Neuronal stem cell (in vitro differentiated cells): ENCODE measurements at regions not wholly inside any gene's neighbourhood (a gene's known extent, or its start where the extent isn't known, plus 50 kb on each side); places are given as distances from the start of the nearest gene placed in this dataset.

ENCODE experiments used
- DNase-seq: peaks from one replicate; pipeline ENCODE4 v3.0.0-alpha.2; 2013; ENCODE audit warnings: low spot score
- H2AFZ ChIP-seq: one replicate; pipeline ENCODE4 v1.6.1; 2013; ENCODE audit warnings: mild to moderate bottlenecking, low read length, inconsistent platforms
- H2AK5ac ChIP-seq: 2 replicates; pipeline ENCODE4 v1.6.1; 2013; ENCODE audit warnings: low read depth, mild to moderate bottlenecking, inconsistent platforms, low read length, moderate library complexity, mixed read lengths
- H2BK120ac ChIP-seq: 2 replicates; pipeline ENCODE4 v1.6.1; 2013; ENCODE audit warnings: low read depth, mild to moderate bottlenecking, inconsistent platforms, low read length, moderate library complexity, mixed read lengths
- H2BK12ac ChIP-seq: one replicate; pipeline ENCODE4 v1.6.1; 2013; ENCODE audit warnings: low read length, inconsistent platforms
- H2BK15ac ChIP-seq: 2 replicates; pipeline ENCODE4 v1.6.1; 2013; ENCODE audit warnings: mild to moderate bottlenecking, low read length, inconsistent platforms, mixed read lengths
- H2BK5ac ChIP-seq: one replicate; pipeline ENCODE4 v1.6.1; 2013; ENCODE audit warnings: inconsistent platforms, mild to moderate bottlenecking, low read length, moderate library complexity
- H3K14ac ChIP-seq: one replicate; pipeline ENCODE4 v1.6.1; 2013; ENCODE audit warnings: low read length, inconsistent platforms
- H3K18ac ChIP-seq: 2 replicates; pipeline ENCODE4 v1.6.1; 2013; ENCODE audit warnings: low read length, inconsistent platforms
- H3K23ac ChIP-seq: 2 replicates; pipeline ENCODE4 v1.6.1; 2013; ENCODE audit warnings: low read depth, mild to moderate bottlenecking, mixed read lengths, low read length, inconsistent platforms; ENCODE audit not compliant: poor library complexity
- H3K27ac ChIP-seq: replicated peaks from 3 replicates; pipeline ENCODE4 v1.5.1; 2013; ENCODE audit warnings: low read length, inconsistent platforms
- H3K27me3 ChIP-seq, 3 experiments: 2 replicates each; pipeline ENCODE4 v1.6.1; 2013; ENCODE audit warnings: low read length in 3 of 3, mild to moderate bottlenecking in 2 of 3, inconsistent platforms in 1 of 3, low read depth in 1 of 3, mixed read lengths in 1 of 3, moderate library complexity in 1 of 3; ENCODE audit not compliant: control insufficient read depth in 3 of 3, insufficient read depth in 3 of 3
- H3K36me3 ChIP-seq, 2 donors: replicated peaks in 1 of 2; 2 replicates each; pipeline ENCODE4 v1.6.1; 2013; ENCODE audit warnings: low read length in 2 of 2; ENCODE audit not compliant: control insufficient read depth in 2 of 2, insufficient read depth in 2 of 2
- H3K4ac ChIP-seq: 2 replicates; pipeline ENCODE4 v1.6.1; 2013; ENCODE audit warnings: inconsistent platforms, mild to moderate bottlenecking, low read length, moderate library complexity
- H3K4me1 ChIP-seq, 2 donors: 1 replicate in 1 of 2; 2 replicates in 1 of 2; pipeline ENCODE4 v1.6.1; 2013; ENCODE audit warnings: low read length in 2 of 2, low read depth in 1 of 2; ENCODE audit not compliant: control insufficient read depth in 2 of 2, insufficient read depth in 1 of 2
- H3K4me2 ChIP-seq: one replicate; pipeline ENCODE4 v1.6.1; 2013; ENCODE audit warnings: mild to moderate bottlenecking, low read length, inconsistent platforms; ENCODE audit not compliant: insufficient read depth, poor library complexity, severe bottlenecking
- H3K4me3 ChIP-seq, 2 donors: 2 replicates each; pipeline ENCODE4 v1.5.1; 2013; ENCODE audit warnings: low read length in 2 of 2, mild to moderate bottlenecking in 2 of 2, inconsistent platforms in 1 of 2, moderate library complexity in 1 of 2
- H3K79me1 ChIP-seq: one replicate; pipeline ENCODE4 v1.6.1; 2013; ENCODE audit warnings: low read depth, mild to moderate bottlenecking, inconsistent platforms, low read length, moderate library complexity
- H3K9ac ChIP-seq: one replicate; pipeline ENCODE4 v1.6.1; 2013; ENCODE audit warnings: mild to moderate bottlenecking, low read depth, low read length, inconsistent platforms; ENCODE audit not compliant: poor library complexity
- H3K9me3 ChIP-seq, 2 donors: replicated peaks in 1 of 2; 2 replicates each; pipeline versions ENCODE3 to v1.6.1; 2013; ENCODE audit warnings: low read length in 2 of 2, mild to moderate bottlenecking in 2 of 2, inconsistent platforms in 1 of 2, low read depth in 1 of 2, mixed read lengths in 1 of 2, moderate library complexity in 1 of 2; ENCODE audit not compliant: control insufficient read depth in 2 of 2, insufficient read depth in 1 of 2
- H4K8ac ChIP-seq: one replicate; pipeline ENCODE4 v1.6.1; 2013; ENCODE audit warnings: low read depth, mild to moderate bottlenecking, inconsistent platforms, low read length, moderate library complexity
- H4K91ac ChIP-seq: one replicate; pipeline ENCODE4 v1.6.1; 2013; ENCODE audit warnings: low read length, low read depth, mild to moderate bottlenecking, inconsistent platforms; ENCODE audit not compliant: poor library complexity
- WGBS, 2 donors: extraction: QIAGEN DNeasy Blood & Tissue Kit; methylation state at CpG; one replicate each; pipeline ENCODE4 v1.1.7; 2013; ENCODE audit warnings: missing lambda C conversion rate in 2 of 2, mixed read lengths in 1 of 2; ENCODE audit not compliant: insufficient read length in 2 of 2, insufficient replicate concordance in 1 of 2; ENCODE audit errors: extremely low coverage in 2 of 2; 5-methylcytosine and 5-hydroxymethylcytosine counted together

DNA sequence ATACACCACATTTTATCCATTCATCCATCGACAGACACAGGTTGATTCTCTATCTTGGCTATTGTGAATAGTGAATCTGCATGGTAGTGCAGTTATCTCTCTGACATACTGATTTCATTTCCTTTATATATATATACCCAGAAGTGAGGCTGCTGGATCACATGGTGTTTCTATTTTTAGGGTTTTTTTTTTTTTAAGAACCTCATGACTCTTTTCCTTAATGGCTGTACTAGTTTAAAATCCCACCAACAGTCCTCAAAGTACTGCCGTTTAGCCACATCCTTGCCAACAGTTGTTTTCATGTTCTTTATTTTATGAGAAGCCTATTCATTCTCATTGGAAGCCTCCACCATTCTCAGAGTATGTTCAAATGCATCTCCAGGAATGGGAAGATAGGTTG lies 258.7 kb upstream of the SNX7 start:
- Histone ChIP-seq H3K79me1 (no peaks in the 10 kb centered on the region), H3K9me3 (no peaks in the 10 kb centered on the region), H4K91ac (no peak overlapping the region), H3K27me3 (no peaks in the 10 kb centered on the region), H2AFZ (no peak overlapping the region), H3K36me3 (no peaks in the 10 kb centered on the region), H2BK120ac (no peak overlapping the region), H3K9ac (no peak overlapping the region), H2BK5ac (no peak overlapping the region), H3K4me3 (no peak overlapping the region), H3K27ac (no peak overlapping the region), H3K4me2 (no peak overlapping the region), H3K18ac (no peak overlapping the region), H3K4me1 (peaks cover 3 to 14% of the 10 kb centered on the region in 2 donors), H3K14ac (no peak overlapping the region), H4K8ac (no peak overlapping the region), H2BK12ac (no peak overlapping the region), H2BK15ac (no peak overlapping the region), H3K4ac (no peak overlapping the region), H2AK5ac (no peak overlapping the region), H3K23ac (no peak overlapping the region)
- DNase-seq, result no peak
- WGBS, 2 donors, result no CpG with 5 or more reads among the region's 2 CpGs

DNA sequence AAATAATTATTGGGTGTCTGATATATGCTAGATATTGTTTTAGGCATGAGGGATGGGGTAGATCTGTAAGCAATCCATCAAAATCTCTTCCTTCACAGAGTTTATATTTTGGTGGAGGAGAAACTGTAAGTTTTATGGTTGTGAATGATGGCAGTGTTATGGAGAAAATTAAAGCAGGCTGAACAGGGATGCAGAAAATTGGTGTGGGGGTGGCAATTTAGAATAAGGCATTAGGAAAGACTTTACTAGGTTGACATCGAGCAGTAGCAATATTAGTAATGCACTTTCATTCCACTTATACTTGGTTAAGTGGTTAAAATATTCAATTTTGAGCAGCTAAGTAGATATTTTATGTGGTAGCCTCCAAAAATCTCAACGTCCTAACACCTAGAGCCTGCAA lies 261.1 kb upstream of the SNX7 start:
- WGBS, 2 donors, result no CpG with 5 or more reads among the region's 2 CpGs
- no peak overlapping the region for H4K8ac ChIP-seq
- H3K27ac ChIP-seq, result no peak overlapping the region

DNA sequence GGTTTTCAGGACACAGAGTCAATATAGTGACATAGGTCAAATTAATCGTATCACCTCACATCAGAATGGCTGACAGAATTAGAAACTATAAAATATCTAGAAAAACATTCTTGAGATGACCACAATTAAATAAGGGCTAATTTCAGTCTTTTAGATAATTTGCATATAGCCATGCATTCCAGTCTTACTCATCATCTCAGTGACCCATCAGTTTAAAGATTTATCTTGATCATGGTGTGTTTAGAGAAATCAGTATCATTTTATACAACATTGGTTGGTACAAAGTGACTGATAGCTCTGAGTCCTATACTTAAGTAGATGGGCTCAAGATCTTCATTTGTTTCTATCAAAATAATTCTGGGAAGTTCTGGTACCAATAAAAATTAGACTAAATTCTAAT lies 262.3 kb upstream of the SNX7 start:
- Histone ChIP-seq H2BK12ac (no peak overlapping the region), H3K9me3 (no peaks in the 10 kb centered on the region), H3K4ac (no peak overlapping the region), H2AFZ (no peak overlapping the region), H2BK15ac (no peak overlapping the region), H4K91ac (no peak overlapping the region), H3K9ac (no peak overlapping the region), H3K27me3 (no peaks in the 10 kb centered on the region), H3K23ac (no peak overlapping the region), H2BK120ac (no peak overlapping the region), H2BK5ac (no peak overlapping the region), H3K18ac (no peak overlapping the region), H3K4me1 (peaks cover 2 to 8% of the 10 kb centered on the region in 2 donors), H3K4me3 (no peak overlapping the region), H3K36me3 (no peaks in the 10 kb centered on the region), H4K8ac (no peak overlapping the region), H3K27ac (no peak overlapping the region), H2AK5ac (no peak overlapping the region), H3K14ac (no peak overlapping the region), H3K79me1 (no peaks in the 10 kb centered on the region), H3K4me2 (no peak overlapping the region)
- no CpG with 5 or more reads among the region's 1 CpG for WGBS, 2 donors
- no peak for DNase-seq

More for the DNA sequence above, 261.1 kb upstream of the SNX7 start:
- peaks cover 3 to 11% of the 10 kb centered on the region in 2 donors for H3K4me1 ChIP-seq
- no peaks in the 10 kb centered on the region for H3K79me1 ChIP-seq
- no peak overlapping the region for H3K4me3 ChIP-seq
- no peak overlapping the region for H2AFZ ChIP-seq
- H3K9ac ChIP-seq, result no peak overlapping the region
- no peak overlapping the region for H2BK12ac ChIP-seq
- H2AK5ac ChIP-seq, result no peak overlapping the region
- no peak for DNase-seq
- no peaks in the 10 kb centered on the region for H3K27me3 ChIP-seq
- H2BK15ac ChIP-seq, result no peak overlapping the region
- no peak overlapping the region for H3K23ac ChIP-seq
- no peak overlapping the region for H3K4me2 ChIP-seq
- no peak overlapping the region for H2BK5ac ChIP-seq
- no peak overlapping the region for H3K18ac ChIP-seq
- no peak overlapping the region for H2BK120ac ChIP-seq
- no peak overlapping the region for H3K14ac ChIP-seq
- no peak overlapping the region for H4K91ac ChIP-seq
- no peaks in the 10 kb centered on the region for H3K9me3 ChIP-seq
- no peaks in the 10 kb centered on the region for H3K36me3 ChIP-seq
- H3K4ac ChIP-seq, result no peak overlapping the region

DNA sequence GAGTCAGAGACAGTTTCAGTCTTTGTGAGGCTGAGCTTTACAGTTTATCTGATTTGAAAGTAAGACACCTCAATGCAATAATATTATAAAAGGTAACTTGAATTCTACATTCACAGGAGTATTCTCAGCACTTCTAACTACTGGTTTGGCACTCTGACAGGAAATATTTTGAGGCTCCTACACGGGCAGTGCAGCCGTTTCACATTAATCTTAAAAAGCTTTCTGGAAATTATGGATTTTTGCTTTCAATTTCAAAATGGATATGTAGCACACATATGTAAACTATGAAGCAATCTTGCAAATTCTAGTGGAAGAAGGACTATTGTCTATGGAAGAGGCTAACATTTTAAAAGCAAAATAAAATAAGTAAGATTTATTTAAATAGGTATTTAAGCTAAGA lies 262.9 kb upstream of the SNX7 start:
- WGBS, 2 donors, result no CpG with 5 or more reads among the region's 2 CpGs
- Histone ChIP-seq H3K18ac (no peak overlapping the region), H3K4ac (no peak overlapping the region), H4K91ac (no peak overlapping the region), H3K36me3 (no peaks in the 10 kb centered on the region), H4K8ac (no peak overlapping the region), H3K27ac (no peak overlapping the region), H3K9ac (no peak overlapping the region), H2AFZ (no peak overlapping the region), H3K14ac (no peak overlapping the region), H2BK5ac (no peak overlapping the region), H2BK120ac (no peak overlapping the region), H3K27me3 (no peaks in the 10 kb centered on the region), H3K4me1 (peaks cover 2% of the 10 kb centered on the region in 2 donors), H3K79me1 (no peaks in the 10 kb centered on the region), H3K23ac (no peak overlapping the region), H3K9me3 (no peaks in the 10 kb centered on the region), H2AK5ac (no peak overlapping the region), H2BK15ac (no peak overlapping the region), H3K4me3 (no peak overlapping the region), H3K4me2 (no peak overlapping the region), H2BK12ac (no peak overlapping the region)
- no peak for DNase-seq
